ENCODE measurements at regions not wholly inside any gene's neighbourhood (a gene's known extent, or its start where the extent isn't known, plus 50 kb on each side); places are given as distances from the start of the nearest gene placed in this dataset.

GRCh38 chr3:144708437-144708836 lies 736.8 kb downstream of the DIPK2A start:
- Histone ChIP-seq H3K4me3 (replicated peaks in 1 of 3; ENCODE audit: low read depth in 2 of 3, low read length in 3 of 3) (no peak overlapping the region), H3K4me2 (replicated peaks; ENCODE audit: extremely low read depth, low read length, poor library complexity, severe bottlenecking) (no peak overlapping the region), H3K36me3 (replicated peaks in 1 of 2; ENCODE audit: control insufficient read depth in 1 of 2, insufficient read depth in 2 of 2, low read length in 2 of 2) (no peaks in the 10 kb centered on the region), H3K9me3 (replicated peaks in 1 of 2; ENCODE audit: control insufficient read depth in 1 of 2, insufficient read depth in 1 of 2, low read length in 2 of 2) (no peaks in the 10 kb centered on the region), H3K27me3 (ENCODE audit: control insufficient read depth in 2 of 2, insufficient read depth in 2 of 2, low read length in 2 of 2) (no peaks in the 10 kb centered on the region), H3K27ac (ENCODE audit: low read depth in 1 of 2, low read length in 2 of 2) (no peak overlapping the region), H3K79me2 (ENCODE audit: insufficient read depth, low read length) (no peaks in the 10 kb centered on the region), H3K4me1 (ENCODE audit: control insufficient read depth in 1 of 2, insufficient read depth in 2 of 2, low read length in 2 of 2) (no peaks in the 10 kb centered on the region), H2AFZ (ENCODE audit: insufficient read depth, low read depth, low read length, poor library complexity, severe bottlenecking) (no peak overlapping the region), H3K9ac (ENCODE audit: insufficient read depth, low read length, poor library complexity, severe bottlenecking) (no peak overlapping the region), H4K20me1 (ENCODE audit: insufficient read depth, low read length) (no peaks in the 10 kb centered on the region)
- Mint-ChIP-seq H3K4me3 (no peak overlapping the region), H3K9me3 (peaks cover 0 to 7% (median under 1%) of the 10 kb centered on the region in 7 donors), H3K36me3 (no peaks in the 10 kb centered on the region), H3K27me3 (ENCODE audit: low read depth in 3 of 3) (no peaks in the 10 kb centered on the region), H3K27ac (no peak overlapping the region), H3K4me1 (no peaks in the 10 kb centered on the region)
- DNase-seq = no peak
- intact Hi-C loops (cut with micrococcal nuclease) = no loop called here
- TF ChIP-seq, protein P1, sequence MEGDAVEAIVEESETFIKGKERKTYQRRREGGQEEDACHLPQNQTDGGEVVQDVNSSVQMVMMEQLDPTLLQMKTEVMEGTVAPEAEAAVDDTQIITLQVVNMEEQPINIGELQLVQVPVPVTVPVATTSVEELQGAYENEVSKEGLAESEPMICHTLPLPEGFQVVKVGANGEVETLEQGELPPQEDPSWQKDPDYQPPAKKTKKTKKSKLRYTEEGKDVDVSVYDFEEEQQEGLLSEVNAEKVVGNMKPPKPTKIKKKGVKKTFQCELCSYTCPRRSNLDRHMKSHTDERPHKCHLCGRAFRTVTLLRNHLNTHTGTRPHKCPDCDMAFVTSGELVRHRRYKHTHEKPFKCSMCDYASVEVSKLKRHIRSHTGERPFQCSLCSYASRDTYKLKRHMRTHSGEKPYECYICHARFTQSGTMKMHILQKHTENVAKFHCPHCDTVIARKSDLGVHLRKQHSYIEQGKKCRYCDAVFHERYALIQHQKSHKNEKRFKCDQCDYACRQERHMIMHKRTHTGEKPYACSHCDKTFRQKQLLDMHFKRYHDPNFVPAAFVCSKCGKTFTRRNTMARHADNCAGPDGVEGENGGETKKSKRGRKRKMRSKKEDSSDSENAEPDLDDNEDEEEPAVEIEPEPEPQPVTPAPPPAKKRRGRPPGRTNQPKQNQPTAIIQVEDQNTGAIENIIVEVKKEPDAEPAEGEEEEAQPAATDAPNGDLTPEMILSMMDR (IDR thresholded peaks at IDR 0.05) = no peak
- no CpG with 5 or more reads among the region's 1 CpG for WGBS (ENCODE audit: insufficient coverage)

DNA sequence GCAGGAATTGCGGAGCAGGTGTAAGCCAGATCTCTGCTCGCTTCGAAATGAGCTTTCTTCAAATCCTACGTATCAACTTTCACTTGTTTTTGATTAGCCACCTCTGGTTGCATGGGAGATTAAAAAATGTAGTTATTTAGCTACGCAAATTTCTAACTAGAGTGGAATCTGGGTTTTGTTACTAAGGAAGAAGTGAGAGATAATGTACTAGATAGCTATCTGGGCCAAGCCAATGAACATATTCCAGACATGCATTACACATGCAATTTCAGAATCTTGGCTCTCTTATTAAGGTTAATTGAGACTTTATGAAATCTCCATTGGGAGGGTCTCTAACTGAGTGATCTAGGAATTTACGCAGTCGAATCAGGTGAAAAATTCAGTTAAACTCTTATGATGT lies 765.7 kb downstream of the DIPK2A start:
- H3K36me3 Mint-ChIP-seq = no peaks in the 10 kb centered on the region
- Histone ChIP-seq H3K27me3 (ENCODE audit: control insufficient read depth in 2 of 2, insufficient read depth in 2 of 2, low read length in 2 of 2) (no peaks in the 10 kb centered on the region), H3K36me3 (replicated peaks in 1 of 2; ENCODE audit: control insufficient read depth in 1 of 2, insufficient read depth in 2 of 2, low read length in 2 of 2) (no peaks in the 10 kb centered on the region), H3K9ac (ENCODE audit: insufficient read depth, low read length, poor library complexity, severe bottlenecking) (no peak overlapping the region), H3K79me2 (ENCODE audit: insufficient read depth, low read length) (no peaks in the 10 kb centered on the region), H3K4me3 (replicated peaks in 1 of 3; ENCODE audit: low read depth in 2 of 3, low read length in 3 of 3) (no peak overlapping the region), H2AFZ (ENCODE audit: insufficient read depth, low read depth, low read length, poor library complexity, severe bottlenecking) (no peak overlapping the region), H4K20me1 (ENCODE audit: insufficient read depth, low read length) (no peaks in the 10 kb centered on the region), H3K4me1 (ENCODE audit: control insufficient read depth in 1 of 2, insufficient read depth in 2 of 2, low read length in 2 of 2) (no peaks in the 10 kb centered on the region), H3K27ac (ENCODE audit: low read depth in 1 of 2, low read length in 2 of 2) (no peak overlapping the region), H3K4me2 (replicated peaks; ENCODE audit: extremely low read depth, low read length, poor library complexity, severe bottlenecking) (no peak overlapping the region), H3K9me3 (replicated peaks in 1 of 2; ENCODE audit: control insufficient read depth in 1 of 2, insufficient read depth in 1 of 2, low read length in 2 of 2) (no peaks in the 10 kb centered on the region)
- H3K4me3 Mint-ChIP-seq = no peak overlapping the region
- intact Hi-C loops (cut with micrococcal nuclease) = no loop called here
- no peaks in the 10 kb centered on the region for H3K4me1 Mint-ChIP-seq
- H3K9me3 Mint-ChIP-seq = peaks cover 0 to 8% (median 1%) of the 10 kb centered on the region in 7 donors
- WGBS (ENCODE audit: insufficient coverage) = no CpG with 5 or more reads among the region's 7 CpGs
- TF ChIP-seq, protein P1 (IDR thresholded peaks at IDR 0.05) = no peak
- DNase-seq = no peak
- H3K27me3 Mint-ChIP-seq (ENCODE audit: low read depth in 3 of 3) = peaks cover 0 to 2% (median 0%) of the 10 kb centered on the region in 3 donors
- H3K27ac Mint-ChIP-seq = no peak overlapping the region

Data from CD14-positive monocyte (primary cell).